Liver (tissue), 3 donors: ENCODE measurements at regions not wholly inside any gene's neighbourhood (a gene's known extent, or its start where the extent isn't known, plus 50 kb on each side); places are given as distances from the start of the nearest gene placed in this dataset.

ENCODE experiments used
- CTCF ChIP-seq: fragments of 150-350 bp; IDR thresholded peaks from 2 replicates; pipeline ENCODE4 v1.5.1; 2017; ENCODE audit warnings: improper control_type of control experiment, low read depth, low read length; ENCODE audit not compliant: missing input control
- EGR1 ChIP-seq, 2 donors: IDR thresholded peaks; 2 replicates each; pipeline ENCODE4 v1.6.1; 2016 to 2018; ENCODE audit warnings: antibody characterized with exemption in 2 of 2, low read depth in 2 of 2
- GABPA ChIP-seq, 2 donors: IDR thresholded peaks in 1 of 2; conservative IDR thresholded peaks in 1 of 2; 2 replicates each; pipeline ENCODE4 v1.6.1; 2016; ENCODE audit warnings: antibody characterized with exemption in 2 of 2, mild to moderate bottlenecking in 1 of 2, moderate library complexity in 1 of 2
- RAD21 ChIP-seq, 2 donors: IDR thresholded peaks; 2 replicates each; pipeline ENCODE4 v1.6.1; 2016; ENCODE audit warnings: antibody characterized with exemption in 2 of 2, mild to moderate bottlenecking in 2 of 2
- RXRA ChIP-seq, 2 donors: IDR thresholded peaks; 2 replicates each; pipeline ENCODE4 v1.6.1; 2017 to 2018; ENCODE audit warnings: antibody characterized with exemption in 2 of 2, mild to moderate bottlenecking in 1 of 2
- SP1 ChIP-seq: IDR thresholded peaks from 2 replicates; pipeline ENCODE4 v1.6.1; 2018; ENCODE audit warnings: antibody characterized with exemption, mild to moderate bottlenecking
- YY1 ChIP-seq: IDR thresholded peaks from 2 replicates; pipeline ENCODE4 v1.6.1; 2016; ENCODE audit warnings: antibody characterized with exemption, mild to moderate bottlenecking
- TF ChIP-seq, protein P1 (sequence below): IDR thresholded peaks from 2 replicates; pipeline ENCODE4 v1.6.1; 2016; ENCODE audit warnings: antibody characterized with exemption
- donor health status: healthy.
- donor health status: healthy.

GRCh38 chr2:220148471-220149248 lies 521.2 kb downstream of the SLC4A3 start:
- no peak for TF ChIP-seq GABPA (IDR thresholded peaks at IDR 0.05 in 1 of 2, conservative IDR thresholded peaks at IDR 0.05 in 1 of 2)
- TF ChIP-seq CTCF, result no peak
- no peak for TF ChIP-seq EGR1 (IDR thresholded peaks at IDR 0.05; ENCODE audit: low read depth in 2 of 2)
- no peak for TF ChIP-seq RAD21 (IDR thresholded peaks at IDR 0.05)
- TF ChIP-seq RXRA (IDR thresholded peaks at IDR 0.05), result no peak
- no peak for TF ChIP-seq YY1
- TF ChIP-seq, protein P1, sequence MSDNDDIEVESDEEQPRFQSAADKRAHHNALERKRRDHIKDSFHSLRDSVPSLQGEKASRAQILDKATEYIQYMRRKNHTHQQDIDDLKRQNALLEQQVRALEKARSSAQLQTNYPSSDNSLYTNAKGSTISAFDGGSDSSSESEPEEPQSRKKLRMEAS, result no peak
- no peak for TF ChIP-seq SP1
